Gastrocnemius medialis (tissue), 4 donors: ENCODE measurements at regions not wholly inside any gene's neighbourhood (a gene's known extent, or its start where the extent isn't known, plus 50 kb on each side); places are given as distances from the start of the nearest gene placed in this dataset.

ENCODE experiments used
- ATAC-seq, 2 donors: fragments of 150-250 bp; one replicate each; pipeline ENCODE4 v1.9.1; 2016
- DNase-seq, 2 donors: peaks; one replicate each; pipeline ENCODE4 v3.0.0-alpha.2; 2019
- H3K27ac ChIP-seq, 4 donors: fragments of 200-600 bp; sonication (generic); 1 replicate in 1 of 4; 2 replicates in 3 of 4; pipeline ENCODE4 v1.5.1; 2016 to 2018; ENCODE audit warnings: mild to moderate bottlenecking in 2 of 4, moderate library complexity in 1 of 4
- H3K27me3 ChIP-seq, 3 donors: fragments of 200-600 bp; sonication (generic) in 2 of 3; 1 replicate in 1 of 3; 2 replicates in 2 of 3; pipeline versions ENCODE4 v1.5.1 to v1.6.0; 2016 to 2019; ENCODE audit warnings: mild to moderate bottlenecking in 1 of 3, moderate library complexity in 1 of 3
- H3K36me3 ChIP-seq, 2 donors: fragments of 200-600 bp; sonication (generic) in 1 of 2; one replicate each; pipeline ENCODE4 v1.5.1; 2017 to 2018
- H3K4me1 ChIP-seq, 2 donors: fragments of 200-600 bp; sonication (generic) in 1 of 2; one replicate each; pipeline ENCODE4 v1.5.1; 2016 to 2017; ENCODE audit warnings: mild to moderate bottlenecking in 2 of 2
- H3K4me3 ChIP-seq, 4 donors: fragments of 200-600 bp; sonication (generic) in 3 of 4; 1 replicate in 1 of 4; 2 replicates in 3 of 4; pipeline ENCODE4 v1.5.1; 2016 to 2019; ENCODE audit warnings: mild to moderate bottlenecking in 2 of 4
- H3K9me3 ChIP-seq, 3 donors: fragments of 200-600 bp; sonication (generic) in 2 of 3; 1 replicate in 1 of 3; 2 replicates in 2 of 3; pipeline ENCODE4 v1.5.1; 2016 to 2019
- POLR2A ChIP-seq, 2 donors: fragments of 450-650 bp; IDR thresholded peaks; one replicate each; pipeline ENCODE4 v1.6.1; 2017; ENCODE audit warnings: antibody characterized with exemption in 2 of 2, mild to moderate bottlenecking in 2 of 2, moderate library complexity in 2 of 2
- in situ Hi-C, 4 donors: fragments of 200-750 bp; cut with MboI; loops; one replicate each; pipeline versions ENCODE4 v1.15.0 to v1.8.0; 2017; ENCODE audit warnings: low sequenced_read_pairs in 4 of 4
- intact Hi-C: fragments of 100-400 bp; cut with DNase I; formaldehyde crosslinking; loops from one replicate; pipeline ENCODE4 v1.15.1; 2023; ENCODE audit warnings: low total_unique reads
- TF ChIP-seq, protein P1 (sequence below), 5 experiments: fragments of 450-650 bp in 3 of 5; fragments of 200-600 bp in 2 of 5; sonication (generic) in 2 of 5; IDR thresholded peaks in 4 of 5; conservative IDR thresholded peaks in 1 of 5; 1 replicate in 4 of 5; 2 replicates in 1 of 5; pipeline ENCODE4 v1.5.1; 2016 to 2019; ENCODE audit warnings: antibody characterized with exemption in 5 of 5, mild to moderate bottlenecking in 3 of 5, moderate library complexity in 3 of 5

DNA sequence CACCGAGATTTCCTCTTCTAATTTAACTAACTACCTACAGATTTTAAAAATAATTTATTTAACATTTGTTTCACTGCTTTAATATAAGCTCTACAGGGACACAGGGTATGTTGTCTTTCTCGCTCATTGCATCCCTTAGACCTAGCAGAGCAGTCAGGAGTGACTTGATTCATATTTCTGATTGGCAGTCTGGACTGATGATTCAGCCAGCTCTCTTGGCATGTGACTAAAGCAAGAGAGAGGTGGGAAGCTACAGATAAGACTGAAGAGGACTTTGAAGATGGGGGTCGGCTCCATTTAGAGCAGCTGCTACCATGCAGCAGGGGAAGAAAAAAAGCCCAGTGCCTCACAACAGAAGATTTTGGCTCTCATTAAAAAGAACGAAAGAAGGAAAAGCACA, 173.4 kb upstream of the STK32A start:
- no peak for DNase-seq
- no peak overlapping the region for H3K4me3 ChIP-seq
- no peaks in the 10 kb centered on the region for H3K4me1 ChIP-seq
- no peaks in the 10 kb centered on the region for H3K9me3 ChIP-seq
- in situ Hi-C loops = no loop called here
- ATAC-seq = no peak
- TF ChIP-seq, protein P1, sequence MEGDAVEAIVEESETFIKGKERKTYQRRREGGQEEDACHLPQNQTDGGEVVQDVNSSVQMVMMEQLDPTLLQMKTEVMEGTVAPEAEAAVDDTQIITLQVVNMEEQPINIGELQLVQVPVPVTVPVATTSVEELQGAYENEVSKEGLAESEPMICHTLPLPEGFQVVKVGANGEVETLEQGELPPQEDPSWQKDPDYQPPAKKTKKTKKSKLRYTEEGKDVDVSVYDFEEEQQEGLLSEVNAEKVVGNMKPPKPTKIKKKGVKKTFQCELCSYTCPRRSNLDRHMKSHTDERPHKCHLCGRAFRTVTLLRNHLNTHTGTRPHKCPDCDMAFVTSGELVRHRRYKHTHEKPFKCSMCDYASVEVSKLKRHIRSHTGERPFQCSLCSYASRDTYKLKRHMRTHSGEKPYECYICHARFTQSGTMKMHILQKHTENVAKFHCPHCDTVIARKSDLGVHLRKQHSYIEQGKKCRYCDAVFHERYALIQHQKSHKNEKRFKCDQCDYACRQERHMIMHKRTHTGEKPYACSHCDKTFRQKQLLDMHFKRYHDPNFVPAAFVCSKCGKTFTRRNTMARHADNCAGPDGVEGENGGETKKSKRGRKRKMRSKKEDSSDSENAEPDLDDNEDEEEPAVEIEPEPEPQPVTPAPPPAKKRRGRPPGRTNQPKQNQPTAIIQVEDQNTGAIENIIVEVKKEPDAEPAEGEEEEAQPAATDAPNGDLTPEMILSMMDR (IDR thresholded peaks at IDR 0.05 in 4 of 5, conservative IDR thresholded peaks at IDR 0.05 in 1 of 5) = no peak
- no peak for TF ChIP-seq POLR2A (IDR thresholded peaks at IDR 0.05)
- H3K36me3 ChIP-seq = no peaks in the 10 kb centered on the region
- intact Hi-C loops = no loop called here
- no peaks in the 10 kb centered on the region for H3K27me3 ChIP-seq
- no peak overlapping the region for H3K27ac ChIP-seq

DNA sequence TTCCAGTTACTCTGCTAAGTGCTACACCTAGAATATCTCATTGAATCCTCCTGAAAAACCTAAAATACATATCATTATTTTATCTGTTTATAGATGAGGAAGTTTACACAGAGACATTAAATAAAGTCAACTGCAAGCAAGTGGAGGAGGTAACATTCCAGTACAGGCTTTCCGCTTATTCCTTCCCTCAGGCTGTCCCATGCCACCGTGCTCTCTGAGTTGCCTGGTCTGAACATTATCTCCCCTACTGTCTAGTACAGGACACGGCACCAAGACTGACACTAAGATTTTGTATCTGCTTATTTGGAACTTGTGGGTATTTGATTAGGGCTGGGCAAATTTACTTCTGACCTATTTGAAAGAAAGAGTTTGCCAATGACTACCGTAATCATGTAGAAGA, 172.4 kb upstream of the STK32A start:
- no peak overlapping the region for H3K27ac ChIP-seq
- no peaks in the 10 kb centered on the region for H3K36me3 ChIP-seq
- in situ Hi-C loops (no loop called here), intact Hi-C loops (no loop called here)
- no peaks in the 10 kb centered on the region for H3K27me3 ChIP-seq
- TF ChIP-seq, protein P1 (IDR thresholded peaks at IDR 0.05 in 4 of 5, conservative IDR thresholded peaks at IDR 0.05 in 1 of 5) = no peak
- ATAC-seq (no peak), DNase-seq (no peak)
- H3K9me3 ChIP-seq = no peaks in the 10 kb centered on the region
- no peaks in the 10 kb centered on the region for H3K4me1 ChIP-seq
- no peak overlapping the region for H3K4me3 ChIP-seq

DNA sequence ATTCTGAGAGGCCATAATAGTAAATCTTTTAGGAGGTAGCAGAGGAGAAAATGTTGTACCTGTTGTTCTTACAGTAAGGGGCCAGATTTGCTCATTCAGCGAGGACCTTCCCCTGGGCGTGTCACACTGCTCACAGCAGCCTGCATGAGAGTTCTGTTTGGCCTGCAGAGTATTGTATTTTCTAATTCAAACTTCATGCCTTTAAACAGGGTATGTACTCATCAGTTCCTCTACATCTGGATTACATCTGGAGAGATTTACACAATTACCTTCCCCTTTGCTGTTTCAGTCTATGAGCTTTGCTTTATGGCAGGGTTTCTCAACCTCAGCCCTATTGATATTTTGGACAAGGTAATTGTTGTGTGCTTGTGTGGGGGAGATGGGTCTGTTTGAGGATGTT, 170.9 kb upstream of the STK32A start:
- ATAC-seq (no peak), DNase-seq (no peak)
- in situ Hi-C loops = no loop called here
- no peak for TF ChIP-seq POLR2A (IDR thresholded peaks at IDR 0.05)
- TF ChIP-seq, protein P1 (IDR thresholded peaks at IDR 0.05 in 4 of 5, conservative IDR thresholded peaks at IDR 0.05 in 1 of 5) = no peak
- Histone ChIP-seq H3K27me3 (no peaks in the 10 kb centered on the region), H3K36me3 (no peaks in the 10 kb centered on the region), H3K4me3 (no peak overlapping the region), H3K4me1 (no peaks in the 10 kb centered on the region), H3K27ac (no peak overlapping the region), H3K9me3 (no peaks in the 10 kb centered on the region)
- intact Hi-C loops = no loop called here

DNA sequence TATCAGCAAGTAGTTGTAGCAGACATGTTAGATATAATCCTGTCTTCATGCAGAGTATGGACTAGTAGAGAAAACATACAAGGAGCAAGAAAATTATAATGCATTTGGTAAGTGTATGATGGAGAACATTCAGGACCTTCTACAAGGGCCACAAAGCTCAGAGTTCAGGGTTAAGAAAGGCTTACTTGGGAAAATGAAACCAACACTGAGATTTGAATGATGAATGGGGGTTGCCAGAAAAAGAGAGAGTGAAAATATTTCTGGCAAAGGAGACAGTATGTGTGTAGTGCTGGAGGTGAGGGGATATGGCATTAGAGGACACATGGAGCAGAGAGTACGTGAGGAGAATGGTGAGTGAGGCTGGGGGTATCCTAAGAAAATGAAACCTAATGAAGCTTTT, 169.8 kb upstream of the STK32A start:
- in situ Hi-C loops = no loop called here
- intact Hi-C loops = no loop called here
- no peak overlapping the region for H3K27ac ChIP-seq
- no peak overlapping the region for H3K4me3 ChIP-seq
- H3K36me3 ChIP-seq = no peaks in the 10 kb centered on the region
- no peaks in the 10 kb centered on the region for H3K9me3 ChIP-seq
- ATAC-seq (no peak), DNase-seq (no peak)
- TF ChIP-seq, protein P1 (IDR thresholded peaks at IDR 0.05 in 4 of 5, conservative IDR thresholded peaks at IDR 0.05 in 1 of 5) = no peak
- TF ChIP-seq POLR2A (IDR thresholded peaks at IDR 0.05) = no peak
- no peaks in the 10 kb centered on the region for H3K4me1 ChIP-seq
- no peaks in the 10 kb centered on the region for H3K27me3 ChIP-seq

DNA sequence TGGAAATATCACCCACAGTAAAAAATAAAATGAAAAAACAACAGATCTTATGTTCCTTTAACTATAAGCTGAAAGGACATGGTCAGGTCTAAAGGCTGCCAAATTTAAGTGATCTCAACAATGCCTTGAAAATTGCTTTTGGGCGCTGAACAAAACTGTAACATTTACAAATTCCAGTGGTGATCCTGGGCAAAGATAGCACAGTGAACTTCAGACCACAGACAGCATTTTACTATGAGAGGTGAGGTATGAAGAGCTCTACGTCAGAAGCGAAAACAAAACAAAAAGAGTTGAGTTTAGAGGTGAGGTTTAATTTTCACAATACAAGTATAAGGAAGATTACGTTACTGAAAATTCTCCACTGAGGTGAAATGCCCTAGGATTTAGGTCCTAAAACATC, 165.8 kb upstream of the STK32A start:
- TF ChIP-seq, protein P1 (IDR thresholded peaks at IDR 0.05 in 4 of 5, conservative IDR thresholded peaks at IDR 0.05 in 1 of 5) = no peak
- no peak for TF ChIP-seq POLR2A (IDR thresholded peaks at IDR 0.05)
- Histone ChIP-seq H3K4me1 (no peaks in the 10 kb centered on the region), H3K27ac (no peak overlapping the region), H3K4me3 (no peak overlapping the region), H3K36me3 (no peaks in the 10 kb centered on the region), H3K9me3 (no peaks in the 10 kb centered on the region), H3K27me3 (no peaks in the 10 kb centered on the region)
- DNase-seq (no peak), ATAC-seq (no peak)
- intact Hi-C loops (no loop called here), in situ Hi-C loops (no loop called here)
